ENCODE measurements at regions not wholly inside any gene's neighbourhood (a gene's known extent, or its start where the extent isn't known, plus 50 kb on each side); places are given as distances from the start of the nearest gene placed in this dataset.

GRCh38 chr1:148385371-148386030, 97.6 kb downstream of the PPIAL4G start:
- H3K79me2 ChIP-seq (ENCODE audit: control insufficient read depth, insufficient read depth, low read length): no peaks in the 10 kb centered on the region
- no peak overlapping the region for H3K27ac ChIP-seq (ENCODE audit: extremely low read depth, low read depth, low read length)
- BruUV-seq (replicated peaks): no TSS peak
- in situ Hi-C loops (cut with MboI): no loop called here
- ChIA-PET CTCF (ENCODE audit: low intra/inter-chr PET ratio) (no interaction called here), POLR2A (no interaction called here)
- no peaks in the 10 kb centered on the region for H3K9me3 ChIP-seq (replicated peaks; ENCODE audit: control insufficient read depth, insufficient read depth, low read depth, low read length)
- intact Hi-C loops (cut with micrococcal nuclease): no loop called here
- WGBS (ENCODE audit: insufficient coverage, low coverage, missing lambda C conversion rate): 27% methylated on average over 3 of the region's 4 CpGs
- H3K36me3 ChIP-seq (ENCODE audit: control insufficient read depth, insufficient read depth, low read length): no peaks in the 10 kb centered on the region
- no peaks in the 10 kb centered on the region for H4K20me1 ChIP-seq (replicated peaks; ENCODE audit: control insufficient read depth, insufficient read depth, low read length)
- H3K9ac ChIP-seq (ENCODE audit: insufficient read depth in 1 of 2, low read depth in 2 of 2, low read length in 2 of 2): peak overlapping the region in 1 of 2 experiments; percentile 74; a peak in 1 of 4 replicates
- no peak overlapping the region for H3K4me3 ChIP-seq
- FAIRE-seq (no peak), ATAC-seq (peak; percentile 19; the same call in 2 of the 3 replicates), DNase-seq (ENCODE audit: extremely low read depth in 1 of 4, low spot score in 3 of 4) (peak in 2 of 4 experiments; percentile 13 to 56)
- H2AFZ ChIP-seq (ENCODE audit: low read depth, low read length): no peak overlapping the region
- peaks cover 14 to 19% of the 10 kb centered on the region in 2 experiments; a peak in 4 of 5 replicates for H3K4me1 ChIP-seq (replicated peaks in 1 of 2; ENCODE audit: control insufficient read depth in 2 of 2, insufficient read depth in 2 of 2, low read length in 2 of 2)
- peaks cover 0 to 4% of the 10 kb centered on the region in 2 experiments; a peak in 1 of 5 replicates for H3K27me3 ChIP-seq (ENCODE audit: control insufficient read depth in 2 of 2, insufficient read depth in 2 of 2, low read length in 2 of 2)
- no peaks in the 10 kb centered on the region for H3K9me1 ChIP-seq (ENCODE audit: control insufficient read depth, insufficient read depth, low read length)
- peak overlapping the region; percentile 28 for H3K4me2 ChIP-seq (ENCODE audit: insufficient read depth, low read length)
- TF ChIP-seq CBFA2T2 (conservative IDR thresholded peaks at IDR 0.05) (peak; percentile 79), RBM39 (optimal IDR thresholded peaks at IDR 0.05; ENCODE audit: low read depth, low read length) (no peak), SMAD3 (CRISPR knock-in tag; conservative IDR thresholded peaks at IDR 0.05) (no peak), ZNF717 (CRISPR knock-in tag; IDR thresholded peaks at IDR 0.05) (no peak), PHF20 (IDR thresholded peaks at IDR 0.05; ENCODE audit: partially characterized antibody) (no peak), ZNF311 (CRISPR knock-in tag; IDR thresholded peaks at IDR 0.05) (no peak), NEUROD1 (IDR thresholded peaks at IDR 0.05; ENCODE audit: borderline replicate concordance, low read depth, low read length, partially characterized antibody) (no peak), ZNF586 (CRISPR knock-in tag; conservative IDR thresholded peaks at IDR 0.05) (no peak), HNRNPUL1 (IDR thresholded peaks at IDR 0.05; ENCODE audit: low read length) (no peak), MYC (IDR thresholded peaks at IDR 0.05; ENCODE audit: low read depth, low read length) (no peak), MYC (CRISPR knock-in tag; IDR thresholded peaks at IDR 0.05; ENCODE audit: borderline replicate concordance, low read depth) (no peak), ZNF639 (CRISPR knock-in tag; conservative IDR thresholded peaks at IDR 0.05 in 1 of 2, IDR thresholded peaks at IDR 0.05 in 1 of 2) (0 out of 4 replicates have a peak, but pooled peaks of 1 of the 2 experiments have one; percentile 25), ARID1B (IDR thresholded peaks at IDR 0.05) (peak; percentile 63), RUNX1 (IDR thresholded peaks at IDR 0.05; ENCODE audit: low read depth) (0 out of 2 replicates have a peak, but pooled peaks have one; percentile 31), GATA2 (CRISPR knock-in tag; IDR thresholded peaks at IDR 0.05) (0 out of 2 replicates have a peak, but pooled peaks have one; percentile 25), JUN (IDR thresholded peaks at IDR 0.05; ENCODE audit: borderline replicate concordance, low read depth, low read length) (no peak), JUN (CRISPR knock-in tag; IDR thresholded peaks at IDR 0.05; ENCODE audit: borderline replicate concordance) (no peak), ZNF24 (IDR thresholded peaks at IDR 0.05) (no peak), CBX2 (IDR thresholded peaks at IDR 0.05; ENCODE audit: insufficient read depth, low read length, poor library complexity, severe bottlenecking) (no peak), NCOR1 (IDR thresholded peaks at IDR 0.05) (peak; percentile 64; the same call in 1 of the 2 replicates), MTA2 (IDR thresholded peaks at IDR 0.05; ENCODE audit: low read depth) (peak; percentile 51; the same call in 1 of the 2 replicates), PRMT5 (CRISPR knock-in tag; IDR thresholded peaks at IDR 0.05) (no peak), TAL1 (IDR thresholded peaks at IDR 0.05) (peak; percentile 69; the same call in 1 of the 2 replicates), CTBP1 (IDR thresholded peaks at IDR 0.05; ENCODE audit: borderline replicate concordance) (0 out of 2 replicates have a peak, but pooled peaks have one; percentile 23)

Measured in K562 (cell line).